AG10803 (cell line): ENCODE measurements at regions not wholly inside any gene's neighbourhood (a gene's known extent, or its start where the extent isn't known, plus 50 kb on each side); places are given as distances from the start of the nearest gene placed in this dataset.

Experiments used
- DNase-seq: peaks from one replicate; pipeline ENCODE4 v3.0.0; 2010; ENCODE audit warnings: low read depth
- H3K4me3 ChIP-seq: 2 replicates; pipeline ENCODE4 v1.5.1; 2011; ENCODE audit warnings: mild to moderate bottlenecking, low read length, control low read depth
- TF ChIP-seq, protein P1 (sequence below): conservative IDR thresholded peaks from 2 replicates; pipeline ENCODE4 v1.5.1; 2011; ENCODE audit warnings: mild to moderate bottlenecking, low read length, control low read depth, inconsistent platforms

DNA sequence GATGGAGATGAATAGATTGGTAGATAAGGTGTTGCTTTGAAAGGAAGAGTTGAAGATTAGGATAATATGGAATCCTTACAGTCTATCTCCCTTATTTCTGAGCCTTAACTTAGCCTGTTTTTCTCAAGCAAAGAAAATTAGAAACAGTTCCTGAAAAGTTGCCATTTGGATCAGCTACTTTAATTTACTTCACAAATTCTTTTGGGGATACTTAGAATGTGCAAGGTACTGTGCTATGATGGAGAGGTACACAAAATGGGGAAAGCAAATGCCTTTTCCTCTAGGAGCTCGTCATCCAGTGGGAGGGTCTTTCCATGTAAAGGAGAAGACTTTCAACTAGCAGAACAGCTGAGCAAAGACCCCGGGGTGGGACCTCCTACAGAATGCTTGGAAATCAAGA, 51.1 kb upstream of the SMARCA2 start:
- no peak overlapping the region for H3K4me3 ChIP-seq
- no peak for DNase-seq
- TF ChIP-seq, protein P1, sequence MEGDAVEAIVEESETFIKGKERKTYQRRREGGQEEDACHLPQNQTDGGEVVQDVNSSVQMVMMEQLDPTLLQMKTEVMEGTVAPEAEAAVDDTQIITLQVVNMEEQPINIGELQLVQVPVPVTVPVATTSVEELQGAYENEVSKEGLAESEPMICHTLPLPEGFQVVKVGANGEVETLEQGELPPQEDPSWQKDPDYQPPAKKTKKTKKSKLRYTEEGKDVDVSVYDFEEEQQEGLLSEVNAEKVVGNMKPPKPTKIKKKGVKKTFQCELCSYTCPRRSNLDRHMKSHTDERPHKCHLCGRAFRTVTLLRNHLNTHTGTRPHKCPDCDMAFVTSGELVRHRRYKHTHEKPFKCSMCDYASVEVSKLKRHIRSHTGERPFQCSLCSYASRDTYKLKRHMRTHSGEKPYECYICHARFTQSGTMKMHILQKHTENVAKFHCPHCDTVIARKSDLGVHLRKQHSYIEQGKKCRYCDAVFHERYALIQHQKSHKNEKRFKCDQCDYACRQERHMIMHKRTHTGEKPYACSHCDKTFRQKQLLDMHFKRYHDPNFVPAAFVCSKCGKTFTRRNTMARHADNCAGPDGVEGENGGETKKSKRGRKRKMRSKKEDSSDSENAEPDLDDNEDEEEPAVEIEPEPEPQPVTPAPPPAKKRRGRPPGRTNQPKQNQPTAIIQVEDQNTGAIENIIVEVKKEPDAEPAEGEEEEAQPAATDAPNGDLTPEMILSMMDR = no peak
